ENCODE measurements at regions not wholly inside any gene's neighbourhood (a gene's known extent, or its start where the extent isn't known, plus 50 kb on each side); places are given as distances from the start of the nearest gene placed in this dataset.

GRCh38 chr2:190827720-190828119 lies 52.9 kb upstream of the GLS start:
- TF ChIP-seq POLR2AphosphoS5 (IDR thresholded peaks at IDR 0.05; ENCODE audit: low read depth, low read length), result no peak
- no peak for TF ChIP-seq REST (IDR thresholded peaks at IDR 0.05; ENCODE audit: insufficient read depth in 1 of 2, low read depth in 2 of 2, low read length in 2 of 2)
- TF ChIP-seq SIN3A (IDR thresholded peaks at IDR 0.05; ENCODE audit: borderline replicate concordance, insufficient read depth, low read length), result no peak

All from PFSK-1 (cell line).